T47D (cell line): ENCODE measurements at regions not wholly inside any gene's neighbourhood (a gene's known extent, or its start where the extent isn't known, plus 50 kb on each side); places are given as distances from the start of the nearest gene placed in this dataset.

Experiments
- DNase-seq, 2 experiments: peaks; one replicate each; pipeline versions ENCODE4 v3.0.0 to v3.0.0-alpha.2; 2011 to 2012; ENCODE audit warnings: low read depth in 1 of 2, low spot score in 1 of 2
- JUND ChIP-seq: IDR thresholded peaks from 2 replicates; pipeline ENCODE4 v1.6.1; 2012; ENCODE audit warnings: low read depth
- in situ Hi-C: cut with HindIII; loops from 2 replicates; pipeline ENCODE4 v1.10.0; 2016; ENCODE audit warnings: low sequenced_read_pairs, low pct_unique_long_range_greater_than_20kb

DNA sequence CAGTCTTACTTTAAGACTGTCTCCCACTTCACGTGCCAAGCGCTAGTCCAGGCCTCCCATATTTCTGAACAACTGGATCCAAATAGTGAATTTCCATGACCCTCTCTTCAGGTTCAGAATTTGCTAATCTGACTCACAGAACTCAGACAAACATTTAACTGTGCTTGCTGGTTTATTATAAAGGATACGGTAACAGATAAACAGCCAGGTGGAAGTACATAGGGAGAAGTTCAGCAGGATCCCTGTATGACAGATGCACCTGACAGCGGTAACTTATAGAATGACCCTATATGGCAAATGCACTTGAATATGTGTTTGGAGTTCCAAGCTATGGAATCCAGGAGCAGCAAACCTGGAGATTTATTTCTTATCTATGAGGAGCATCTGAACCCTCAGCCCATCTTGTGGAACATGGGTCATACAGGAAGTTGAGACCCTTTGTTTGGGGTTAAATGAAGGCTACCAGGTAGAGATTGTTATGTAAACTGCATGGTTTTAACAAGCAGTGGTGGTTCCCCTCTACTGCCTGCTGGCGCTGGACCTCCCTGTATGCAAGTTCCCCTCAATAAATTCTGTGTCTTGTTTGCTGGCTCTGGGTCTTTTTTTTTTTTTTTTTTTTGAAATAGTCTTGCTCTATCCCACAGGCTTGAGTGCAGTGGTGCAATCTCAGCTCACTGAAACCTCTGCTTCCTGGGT is 622.6 kb downstream of the KCNJ2 start:
- no peak for DNase-seq
- TF ChIP-seq JUND = no peak
- in situ Hi-C loops = no loop called here

DNA sequence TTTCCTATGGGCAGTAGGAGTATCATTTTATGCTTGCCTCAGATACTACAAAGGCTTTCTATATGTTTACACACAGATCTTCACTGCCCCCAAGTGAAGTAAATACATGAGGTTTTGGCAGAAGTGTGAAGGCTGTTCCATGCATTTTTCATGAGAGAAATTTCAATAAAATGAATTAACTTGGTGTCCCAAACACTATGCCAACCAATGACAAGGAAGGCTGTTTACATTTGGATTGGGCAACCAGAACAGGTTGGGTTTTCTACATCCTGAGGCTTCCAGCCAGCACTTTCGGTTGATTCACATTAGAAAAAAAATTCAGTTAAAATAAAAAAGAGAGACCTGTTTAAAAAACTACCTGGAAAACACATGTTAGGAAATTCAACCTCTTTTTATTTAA is 625.4 kb downstream of the KCNJ2 start:
- TF ChIP-seq JUND = no peak
- no peak for DNase-seq
- in situ Hi-C loops = no loop called here

DNA sequence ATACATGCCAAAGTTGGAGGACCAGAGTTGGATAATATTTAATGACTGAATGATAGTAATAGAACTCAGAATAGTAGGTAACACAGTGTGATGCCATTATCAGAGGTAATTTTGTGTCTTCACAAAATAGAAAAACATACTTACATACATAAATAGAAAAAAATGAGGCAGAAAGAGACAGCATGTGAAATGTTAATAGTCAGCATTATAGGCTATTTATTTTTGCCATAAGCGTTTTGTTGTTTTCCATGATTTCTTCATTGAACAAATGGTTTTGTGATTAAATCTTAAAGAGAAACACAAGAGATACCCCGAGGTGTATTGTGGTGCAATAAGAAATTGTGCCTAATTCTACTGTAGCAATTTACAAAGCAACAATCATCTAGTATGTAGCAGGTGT is 626.3 kb downstream of the KCNJ2 start:
- no peak for TF ChIP-seq JUND
- DNase-seq = no peak
- in situ Hi-C loops = no loop called here

DNA sequence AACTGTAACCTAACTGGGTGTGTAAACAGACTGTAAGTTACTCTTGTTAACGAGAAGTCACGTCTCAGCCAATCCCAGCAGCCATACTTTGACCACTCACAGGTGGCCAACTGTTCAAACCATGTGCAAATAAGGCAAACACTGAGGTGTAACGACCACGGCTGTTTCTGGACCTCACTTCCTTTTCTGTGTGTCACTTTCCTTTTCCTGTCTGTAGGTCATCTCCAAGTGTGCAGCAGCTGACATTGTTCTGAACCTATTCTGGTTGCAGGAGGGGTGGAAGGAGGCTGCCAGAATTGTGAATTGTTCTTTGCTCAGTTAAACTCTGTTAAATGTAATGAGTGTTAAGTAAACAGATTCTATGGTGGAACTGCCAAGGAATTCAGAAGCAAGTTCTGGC is 627.4 kb downstream of the KCNJ2 start:
- peak in 1 of 2 experiments; percentile 7 for DNase-seq
- TF ChIP-seq JUND = no peak
- in situ Hi-C loops = no loop called here

DNA sequence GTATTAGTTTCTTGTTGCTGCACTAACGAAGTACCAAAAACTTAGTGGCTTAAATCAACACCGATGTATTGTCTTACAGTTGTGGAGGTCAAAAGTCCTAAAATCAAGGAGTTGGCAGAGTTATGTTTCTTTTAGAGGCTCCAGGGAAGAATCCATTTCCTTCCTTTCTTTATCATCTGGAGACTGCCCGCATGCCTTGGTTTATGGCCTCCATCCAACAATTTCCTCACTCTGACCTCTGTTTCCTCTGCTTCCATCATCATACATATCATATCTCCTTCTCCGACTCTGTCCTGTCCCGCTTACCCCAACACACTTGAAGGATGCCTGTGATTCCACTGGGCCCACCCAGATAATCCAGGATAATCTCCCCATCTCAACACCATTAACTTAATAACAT is 627.8 kb downstream of the KCNJ2 start:
- DNase-seq = no peak
- TF ChIP-seq JUND = no peak
- in situ Hi-C loops = no loop called here

DNA sequence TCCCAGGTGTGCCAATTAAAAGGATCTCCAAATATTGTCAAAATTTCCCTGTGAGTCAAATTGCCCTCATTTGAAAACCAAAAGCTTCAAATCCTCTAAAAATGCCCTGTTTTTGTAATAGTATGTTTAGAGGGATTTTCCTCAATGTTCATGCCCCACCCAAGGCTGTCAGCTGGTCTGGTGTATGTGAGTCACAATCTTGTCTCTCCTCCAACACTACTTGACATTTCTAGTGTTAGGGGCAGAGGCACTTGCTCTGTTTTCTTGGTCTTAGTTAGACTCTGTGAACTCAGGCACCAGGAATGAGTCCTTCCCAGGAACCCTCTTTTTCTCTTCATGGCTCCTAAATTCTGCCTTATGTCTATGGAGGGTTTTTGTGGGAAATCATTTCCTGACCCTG is 634.8 kb downstream of the KCNJ2 start:
- no peak for TF ChIP-seq JUND
- in situ Hi-C loops = no loop called here
- DNase-seq = no peak

DNA sequence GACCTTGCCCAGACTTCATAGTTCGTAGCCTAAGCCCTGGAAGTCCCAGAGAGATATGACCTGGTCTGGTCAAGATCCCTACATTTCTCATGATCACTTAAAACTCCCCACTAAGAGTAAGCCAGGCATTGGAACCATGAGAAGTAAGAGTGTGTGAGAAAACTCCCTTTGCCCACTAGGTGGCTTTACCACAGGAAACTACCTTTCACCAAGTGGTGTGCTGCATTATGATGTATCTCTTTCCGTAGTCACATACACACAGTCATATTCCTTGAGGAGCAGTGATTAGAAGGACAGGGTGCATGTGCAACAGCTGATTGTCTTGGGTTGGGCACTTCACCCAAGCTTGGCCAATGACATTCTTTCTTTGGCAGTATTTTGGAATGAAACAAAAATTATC is 639.3 kb downstream of the KCNJ2 start:
- in situ Hi-C loops = no loop called here
- TF ChIP-seq JUND = no peak
- DNase-seq = peak; percentile 16 to 61

DNA sequence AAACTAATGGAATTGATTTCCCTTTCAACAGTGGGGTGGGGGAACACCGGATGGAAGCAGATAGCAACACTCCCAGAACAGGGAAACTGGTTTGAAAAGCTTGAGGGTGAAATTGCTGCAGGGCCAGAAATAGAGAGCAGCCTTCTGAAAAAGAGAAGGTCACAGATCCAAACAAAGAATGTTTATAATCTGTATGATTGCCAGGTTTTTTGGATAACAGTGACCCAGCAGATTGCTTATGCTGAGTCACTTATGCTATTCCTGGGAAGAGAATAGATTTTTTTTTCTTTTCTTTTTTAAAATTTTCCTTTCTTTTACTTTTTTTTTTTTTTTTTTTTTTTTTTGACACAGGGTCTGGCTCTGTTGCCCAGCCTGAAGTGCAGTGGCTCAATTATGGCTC is 641.3 kb downstream of the KCNJ2 start:
- in situ Hi-C loops = no loop called here
- no peak for TF ChIP-seq JUND
- no peak for DNase-seq

DNA sequence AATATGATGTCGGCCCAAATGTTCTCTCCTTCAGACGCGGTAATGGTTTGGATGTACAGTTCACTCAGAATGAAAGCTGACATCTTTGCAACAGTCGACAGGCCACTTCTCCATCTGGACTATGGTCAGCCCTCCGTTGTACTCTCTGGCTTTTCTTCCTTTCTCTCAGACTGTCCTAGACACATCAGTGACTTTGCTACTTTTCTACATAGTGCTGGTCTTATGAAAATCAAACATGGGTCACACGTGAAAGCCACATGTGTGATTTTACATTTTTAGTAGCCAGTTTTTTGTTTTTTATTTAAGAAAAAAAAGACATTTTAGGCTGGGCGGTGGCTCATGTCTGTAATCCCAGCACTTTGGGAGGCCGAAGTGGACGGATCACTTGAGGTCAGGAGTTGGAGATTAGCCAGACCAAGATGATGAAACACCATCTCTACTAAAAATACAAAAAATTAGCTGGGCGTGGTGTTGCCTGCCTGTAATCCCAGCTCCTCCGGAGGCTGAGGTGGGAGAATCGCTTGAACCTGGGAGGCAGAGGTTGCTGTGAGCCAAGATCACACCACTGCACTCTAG is 644.1 kb downstream of the KCNJ2 start:
- no peak for TF ChIP-seq JUND
- in situ Hi-C loops = no loop called here
- DNase-seq = no peak

DNA sequence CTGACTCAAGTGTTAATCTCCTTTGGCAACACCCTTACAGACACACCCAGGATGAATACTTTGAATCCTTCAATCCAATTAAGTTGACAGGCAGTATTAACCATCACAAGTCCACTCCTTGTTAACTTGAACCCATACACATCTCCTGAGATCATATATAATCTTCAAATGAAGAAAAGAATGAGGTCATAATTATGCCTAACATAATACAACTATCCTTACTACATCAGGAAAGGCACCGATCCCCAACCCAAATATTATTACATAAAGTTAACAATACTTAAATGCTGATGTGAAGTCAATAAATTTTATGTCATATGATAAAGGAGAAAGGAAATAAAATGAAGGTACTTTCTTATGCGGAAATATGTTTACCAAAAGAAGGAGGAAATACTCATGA is 649.9 kb downstream of the KCNJ2 start:
- in situ Hi-C loops = no loop called here
- no peak for TF ChIP-seq JUND

DNA sequence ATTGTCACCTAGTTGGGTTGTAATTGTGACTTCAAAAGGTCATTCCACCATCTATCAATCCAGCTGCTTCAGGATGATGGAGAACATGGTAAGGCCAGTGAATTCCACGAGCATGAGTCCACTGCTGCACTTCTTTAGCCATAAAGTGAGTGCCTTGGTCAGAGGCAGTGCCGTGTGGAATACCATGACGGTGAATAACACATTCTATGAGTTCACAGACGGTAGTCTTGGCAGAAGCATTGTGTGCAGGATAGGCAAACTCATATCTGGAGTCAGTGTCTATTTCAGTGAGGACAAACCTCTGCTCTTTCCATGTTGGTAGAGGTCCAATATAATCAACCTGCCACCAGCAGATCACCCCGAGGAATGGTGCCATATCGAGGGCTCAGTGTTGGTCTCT is 650.9 kb downstream of the KCNJ2 start:
- in situ Hi-C loops = no loop called here

More for the DNA sequence above, 649.9 kb downstream of the KCNJ2 start:
- no peak for DNase-seq

DNA sequence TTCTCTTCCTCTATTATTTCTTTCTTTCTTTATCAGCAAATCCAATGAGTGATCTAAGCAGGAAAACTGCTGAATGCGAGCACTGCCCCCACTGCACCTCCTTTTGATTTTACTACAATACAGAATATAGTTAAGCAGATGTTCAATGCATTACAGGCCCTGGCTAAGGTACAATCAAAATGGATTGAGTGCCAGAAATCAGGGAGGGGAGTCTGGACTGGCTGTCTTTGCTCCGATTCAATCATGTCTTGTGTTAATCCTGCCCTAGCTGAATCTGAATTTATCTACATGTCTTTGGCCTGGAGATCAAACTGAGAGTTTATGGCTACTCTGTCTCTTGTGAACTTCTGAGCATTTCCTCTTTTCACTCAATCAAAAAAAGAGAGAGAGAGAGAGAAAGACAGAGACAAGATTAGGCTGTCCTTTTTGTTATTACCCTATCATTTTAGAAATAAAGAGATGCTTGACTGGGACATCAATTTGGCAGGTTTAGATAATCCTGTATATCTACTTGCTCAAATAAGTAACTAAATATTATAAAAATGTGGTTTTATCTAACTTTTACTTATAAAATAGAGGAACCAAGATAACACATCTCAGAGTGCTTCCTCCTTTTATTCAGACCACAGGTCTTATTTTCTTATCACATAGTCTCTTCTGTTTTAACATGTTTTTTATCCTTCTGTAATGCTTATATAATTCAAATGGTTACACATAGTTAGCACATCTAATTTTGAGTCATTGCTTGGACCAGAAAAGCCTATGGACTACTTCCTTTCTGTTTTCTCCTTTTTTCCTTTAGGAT is 656.2 kb downstream of the KCNJ2 start:
- in situ Hi-C loops = no loop called here
- TF ChIP-seq JUND = no peak
- DNase-seq = no peak

More for the DNA sequence above, 650.9 kb downstream of the KCNJ2 start:
- no peak for DNase-seq
- no peak for TF ChIP-seq JUND

DNA sequence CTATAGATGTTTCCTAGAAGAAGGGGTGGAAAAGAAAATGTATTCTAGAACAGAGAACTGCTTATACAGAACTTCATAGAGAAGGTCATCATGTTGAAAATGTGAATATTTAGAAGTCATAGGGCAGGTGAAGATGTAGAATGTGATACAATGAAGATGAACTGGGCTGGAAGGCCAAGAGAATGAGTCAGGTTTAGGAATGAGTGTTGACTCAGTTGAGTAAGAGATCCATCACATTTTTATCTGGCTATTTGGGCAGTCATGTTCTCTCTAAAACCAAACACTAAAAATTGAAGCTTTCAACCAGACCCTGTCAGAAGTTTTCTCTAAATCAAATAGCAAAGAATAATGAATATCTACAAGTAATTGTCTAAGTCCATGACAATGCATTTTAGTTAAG is 660.5 kb downstream of the KCNJ2 start:
- no peak for DNase-seq
- in situ Hi-C loops = no loop called here
- no peak for TF ChIP-seq JUND
